GM21526 (cell line): ENCODE measurements at regions not wholly inside any gene's neighbourhood (a gene's known extent, or its start where the extent isn't known, plus 50 kb on each side); places are given as distances from the start of the nearest gene placed in this dataset.

Source experiments
- ATAC-seq: cut with Tn5 transposase; IDR thresholded peaks from one replicate; pipeline ENCODE4 v1.9.1; 2021; ENCODE audit warnings: moderate library complexity; ENCODE audit not compliant: unreplicated experiment, low FRiP score

- peak; percentile 57 for ATAC-seq
These were observed 52.8 kb upstream of the FILIP1 start for GRCh38 chr6:75546381-75546780.

DNA sequence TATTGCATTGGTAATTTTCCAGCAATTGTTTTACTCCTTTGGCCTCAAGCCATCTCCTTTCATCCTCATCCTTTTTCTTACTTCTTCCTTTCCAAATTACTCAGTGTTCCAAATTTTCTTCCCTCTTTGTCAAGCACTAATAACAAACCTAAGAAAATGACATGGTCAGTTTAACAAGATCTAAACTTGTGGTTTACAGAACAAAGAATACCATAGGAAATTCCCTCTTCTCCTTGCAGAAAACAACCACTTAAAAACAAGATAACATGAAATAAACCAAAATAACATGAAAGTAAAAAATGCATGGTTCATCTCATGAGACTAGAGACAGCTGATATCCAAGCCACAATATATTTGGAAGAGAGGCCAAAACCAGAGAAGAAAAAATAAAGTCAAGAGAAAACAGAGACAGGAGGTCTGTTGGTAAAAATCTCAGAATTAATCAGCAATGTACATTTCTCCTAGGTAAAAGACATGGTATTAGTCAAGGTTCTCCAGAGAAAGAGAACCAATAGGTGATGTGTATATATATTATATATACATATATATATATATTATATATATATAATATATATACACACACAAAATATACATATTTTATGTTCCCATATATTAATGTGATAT is 51.0 kb upstream of the SENP6 start:
- ATAC-seq: no peak

DNA sequence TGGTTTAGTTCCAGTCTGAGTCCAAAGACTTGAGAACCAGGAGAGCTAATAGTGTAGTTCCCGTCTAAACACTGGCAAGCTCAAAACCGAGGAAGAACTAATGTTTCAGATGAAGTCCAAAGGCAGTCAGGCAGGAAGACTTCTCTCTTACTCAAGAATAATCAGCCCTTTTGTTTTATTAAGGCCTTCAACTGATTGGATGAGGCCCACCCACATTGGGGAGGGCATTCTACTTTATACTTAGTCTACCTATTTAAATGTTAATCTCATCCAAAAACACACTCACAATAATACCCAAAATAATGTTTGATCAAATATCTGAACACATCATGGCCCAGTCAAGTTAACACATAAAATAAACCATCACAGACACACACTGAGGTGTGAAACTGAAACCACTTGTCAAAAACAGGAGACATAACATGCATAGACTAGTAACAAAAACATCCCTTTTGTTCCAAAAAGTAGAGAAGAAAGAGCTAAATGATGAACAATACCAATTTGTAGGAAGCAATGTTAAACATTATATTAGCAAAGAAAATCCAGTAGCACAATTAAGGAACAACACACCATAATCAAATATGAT is 50.2 kb upstream of the SENP6 start:
- ATAC-seq: no peak
